Psoas muscle (tissue), 7 donors: ENCODE measurements at regions not wholly inside any gene's neighbourhood (a gene's known extent, or its start where the extent isn't known, plus 50 kb on each side); places are given as distances from the start of the nearest gene placed in this dataset.

Experiments
- ATAC-seq, 4 donors: fragments of 200-7000 bp; cut with Tn5 transposase; one replicate each; pipeline ENCODE4 v1.9.1; 2020; ENCODE audit warnings: moderate library complexity in 3 of 4, mild to moderate bottlenecking in 2 of 4
- DNase-seq, 2 donors: peaks; one replicate each; pipeline ENCODE4 v3.0.0-alpha.2; 2020
- H3K27ac ChIP-seq: fragments of 200-600 bp; one replicate; pipeline ENCODE4 v1.8.0; 2022
- H3K27me3 ChIP-seq, 3 donors: fragments of 200-600 bp in 1 of 3; one replicate each; pipeline versions ENCODE4 v1.6.1 to v1.8.0; 2013 to 2022; ENCODE audit warnings: low read length in 2 of 3, mild to moderate bottlenecking in 2 of 3, moderate library complexity in 1 of 3; ENCODE audit not compliant: insufficient read depth in 3 of 3
- H3K36me3 ChIP-seq, 2 donors: fragments of 200-600 bp in 1 of 2; one replicate each; pipeline versions ENCODE4 v1.6.1 to v1.8.0; 2013 to 2022; ENCODE audit warnings: low read depth in 1 of 2, mild to moderate bottlenecking in 1 of 2, moderate library complexity in 1 of 2; ENCODE audit not compliant: insufficient read depth in 1 of 2
- H3K4me1 ChIP-seq: fragments of 200-600 bp; one replicate; pipeline ENCODE4 v1.8.0; 2022
- H3K4me3 ChIP-seq: fragments of 200-600 bp; one replicate; pipeline ENCODE4 v1.8.0; 2022; ENCODE audit warnings: mild to moderate bottlenecking
- H3K9me3 ChIP-seq: fragments of 200-600 bp; one replicate; pipeline ENCODE4 v1.8.0; 2022
- CTCF ChIP-seq: fragments of 200-600 bp; IDR thresholded peaks from one replicate; pipeline ENCODE4 v1.8.0; 2022; ENCODE audit warnings: antibody characterized with exemption
- WGBS, 3 donors: extraction: QIAGEN DNeasy Blood & Tissue Kit; methylation state at CpG; one replicate each; pipeline versions ENCODE4 v1.1.6 to v1.1.7; 2013; 5-methylcytosine and 5-hydroxymethylcytosine counted together
- intact Hi-C, 2 donors: fragments of 100-400 bp; cut with DNase I; formaldehyde crosslinking; loops; one replicate each; pipeline versions ENCODE4 v1.11.0 to v1.14.2; 2022
- donor health status: healthy with polysubstance abuse.
- donor health status: DM: no; HTN: no; CAD: no; lungs with moderate emphysema.
- donor health status: Bipolar disorder and iron deficiency.
- donor health status: healthy.
- donor health status: DM: yes; HTN: yes; CAD: no.
- donor health status: DM: no; HTN: no; CAD: no.
- donor health status: DM: yes; HTN: yes; CAD: no.

- 21 to 43% (median 31%) methylated on average over 5 of the region's 5 CpGs for WGBS, 3 donors
- Histone ChIP-seq H3K27ac (no peak overlapping the region), H3K4me1 (no peaks in the 10 kb centered on the region), H3K9me3 (no peaks in the 10 kb centered on the region), H3K4me3 (no peak overlapping the region), H3K36me3 (no peaks in the 10 kb centered on the region), H3K27me3 (no peaks in the 10 kb centered on the region)
- TF ChIP-seq CTCF: no peak
- no peak for ATAC-seq
- intact Hi-C loops: no loop called here
- no peak for DNase-seq
Measured at GRCh38 chr1:233459968-233460367, 132.4 kb downstream of the MAP3K21 start.

- no peak for TF ChIP-seq CTCF
- H3K9me3 ChIP-seq: no peaks in the 10 kb centered on the region
- intact Hi-C loops: no loop called here
- H3K27me3 ChIP-seq: no peaks in the 10 kb centered on the region
- H3K27ac ChIP-seq: no peak overlapping the region
- ATAC-seq (no peak), DNase-seq (no peak)
- H3K4me3 ChIP-seq: no peak overlapping the region
- H3K36me3 ChIP-seq: no peaks in the 10 kb centered on the region
- 50 to 56% (median 53%) methylated on average over 4 of the region's 4 CpGs for WGBS, 3 donors
- H3K4me1 ChIP-seq: no peaks in the 10 kb centered on the region
Measured at GRCh38 chr1:233460692-233461091, 133.2 kb downstream of the MAP3K21 start.

GRCh38 chr1:233461847-233462246, 134.3 kb downstream of the MAP3K21 start:
- 41 to 92% (median 57%) methylated on average over 1 of the region's 1 CpG for WGBS, 3 donors
- H3K27ac ChIP-seq: no peak overlapping the region
- H3K27me3 ChIP-seq: no peaks in the 10 kb centered on the region
- no peak for DNase-seq
- no peaks in the 10 kb centered on the region for H3K36me3 ChIP-seq
- no peak overlapping the region for H3K4me3 ChIP-seq
- no peak for TF ChIP-seq CTCF
- intact Hi-C loops: no loop called here
- no peak for ATAC-seq
- H3K9me3 ChIP-seq: no peaks in the 10 kb centered on the region
- H3K4me1 ChIP-seq: no peaks in the 10 kb centered on the region

GRCh38 chr1:233463333-233463732, 135.8 kb downstream of the MAP3K21 start:
- Histone ChIP-seq H3K4me3 (no peak overlapping the region), H3K27ac (no peak overlapping the region), H3K4me1 (no peaks in the 10 kb centered on the region), H3K27me3 (no peaks in the 10 kb centered on the region), H3K36me3 (no peaks in the 10 kb centered on the region), H3K9me3 (no peaks in the 10 kb centered on the region)
- no peak for ATAC-seq
- no peak for TF ChIP-seq CTCF
- DNase-seq: no peak
- intact Hi-C loops: no loop called here
- WGBS, 3 donors: 30 to 51% (median 35%) methylated on average over 3 of the region's 3 CpGs

GRCh38 chr1:233465745-233466343, 138.3 kb downstream of the MAP3K21 start:
- DNase-seq (no peak), ATAC-seq (no peak)
- intact Hi-C loops: no loop called here
- TF ChIP-seq CTCF: no peak
- H3K27ac ChIP-seq: no peak overlapping the region
- 89 to 94% (median 94%) methylated on average over 33 to 34 of the region's 34 CpGs for WGBS, 3 donors
- H3K9me3 ChIP-seq: no peaks in the 10 kb centered on the region
- no peak overlapping the region for H3K4me3 ChIP-seq
- H3K4me1 ChIP-seq: no peaks in the 10 kb centered on the region
- no peaks in the 10 kb centered on the region for H3K27me3 ChIP-seq
- H3K36me3 ChIP-seq: no peaks in the 10 kb centered on the region
